ENCODE measurements at regions not wholly inside any gene's neighbourhood (a gene's known extent, or its start where the extent isn't known, plus 50 kb on each side); places are given as distances from the start of the nearest gene placed in this dataset.

GRCh38 chr6:145138469-145139139 lies 596.7 kb downstream of the EPM2A start:
- Histone ChIP-seq H3K27me3 (ENCODE audit: insufficient read depth, low read depth) (no peaks in the 10 kb centered on the region), H3K79me2 (ENCODE audit: insufficient read depth, low read depth) (no peaks in the 10 kb centered on the region), H3K9ac (no peak overlapping the region), H3K4me2 (no peak overlapping the region), H3K27ac (no peak overlapping the region), H2AFZ (ENCODE audit: low read depth) (no peak overlapping the region), H4K20me1 (ENCODE audit: insufficient read depth) (no peaks in the 10 kb centered on the region), H3K4me1 (ENCODE audit: low read depth, poor library complexity, severe bottlenecking) (no peaks in the 10 kb centered on the region), H3K36me3 (ENCODE audit: insufficient read depth) (no peaks in the 10 kb centered on the region), H3K4me3 (IDR thresholded peaks at IDR 0.05; ENCODE audit: insufficient read depth, low read depth, low read length) (no peak overlapping the region)
- no peak for TF ChIP-seq CTCF (conservative IDR thresholded peaks at IDR 0.05; ENCODE audit: low read depth, low read length)

- H4K20me1 ChIP-seq (ENCODE audit: insufficient read depth): no peaks in the 10 kb centered on the region
Measured at GRCh38 chr6:145139140-145139850, 596.0 kb downstream of the EPM2A start.

GRCh38 chr6:145139895-145140294 lies 595.4 kb downstream of the EPM2A start:
- Histone ChIP-seq H3K4me1 (ENCODE audit: low read depth, poor library complexity, severe bottlenecking) (no peaks in the 10 kb centered on the region), H3K27me3 (ENCODE audit: insufficient read depth, low read depth) (no peaks in the 10 kb centered on the region), H3K4me3 (IDR thresholded peaks at IDR 0.05; ENCODE audit: insufficient read depth, low read depth, low read length) (no peak overlapping the region), H3K36me3 (ENCODE audit: insufficient read depth) (no peaks in the 10 kb centered on the region), H2AFZ (ENCODE audit: low read depth) (no peak overlapping the region), H3K27ac (no peak overlapping the region), H4K20me1 (ENCODE audit: insufficient read depth) (no peaks in the 10 kb centered on the region), H3K4me2 (no peak overlapping the region), H3K9ac (no peak overlapping the region), H3K79me2 (ENCODE audit: insufficient read depth, low read depth) (no peaks in the 10 kb centered on the region)
- no peak for TF ChIP-seq CTCF (conservative IDR thresholded peaks at IDR 0.05; ENCODE audit: low read depth, low read length)

More at GRCh38 chr6:145139140-145139850, 596.0 kb downstream of the EPM2A start:
- Histone ChIP-seq H3K4me3 (IDR thresholded peaks at IDR 0.05; ENCODE audit: insufficient read depth, low read depth, low read length) (no peak overlapping the region), H3K27ac (no peak overlapping the region), H3K27me3 (ENCODE audit: insufficient read depth, low read depth) (no peaks in the 10 kb centered on the region), H3K79me2 (ENCODE audit: insufficient read depth, low read depth) (no peaks in the 10 kb centered on the region), H3K4me1 (ENCODE audit: low read depth, poor library complexity, severe bottlenecking) (no peaks in the 10 kb centered on the region), H3K4me2 (no peak overlapping the region), H3K9ac (no peak overlapping the region), H3K36me3 (ENCODE audit: insufficient read depth) (no peaks in the 10 kb centered on the region), H2AFZ (ENCODE audit: low read depth) (no peak overlapping the region)
- no peak for TF ChIP-seq CTCF (conservative IDR thresholded peaks at IDR 0.05; ENCODE audit: low read depth, low read length)

- Histone ChIP-seq H3K27ac (no peak overlapping the region), H2AFZ (ENCODE audit: low read depth) (no peak overlapping the region), H3K4me1 (ENCODE audit: low read depth, poor library complexity, severe bottlenecking) (no peaks in the 10 kb centered on the region), H3K9ac (no peak overlapping the region), H3K27me3 (ENCODE audit: insufficient read depth, low read depth) (no peaks in the 10 kb centered on the region), H3K79me2 (ENCODE audit: insufficient read depth, low read depth) (no peaks in the 10 kb centered on the region), H3K4me3 (IDR thresholded peaks at IDR 0.05; ENCODE audit: insufficient read depth, low read depth, low read length) (no peak overlapping the region), H3K4me2 (no peak overlapping the region), H4K20me1 (ENCODE audit: insufficient read depth) (no peaks in the 10 kb centered on the region), H3K36me3 (ENCODE audit: insufficient read depth) (no peaks in the 10 kb centered on the region)
- TF ChIP-seq CTCF (conservative IDR thresholded peaks at IDR 0.05; ENCODE audit: low read depth, low read length): no peak
Measured at GRCh38 chr6:145141572-145141971, 593.7 kb downstream of the EPM2A start.

Data from KMS-11 (cell line).